OCI-M1 (cell line): ENCODE measurements at regions not wholly inside any gene's neighbourhood (a gene's known extent, or its start where the extent isn't known, plus 50 kb on each side); places are given as distances from the start of the nearest gene placed in this dataset.

ENCODE experiments used
- DNase-seq: peaks from one replicate; lab custom pipeline; 2025; lab: John Stamatoyannopoulos, UW

GRCh38 chr3:150218236-150218635, 189.9 kb upstream of the TSC22D2 start:
- no peak for DNase-seq

GRCh38 chr3:150217691-150218090, 190.4 kb upstream of the TSC22D2 start:
- no peak for DNase-seq

DNA sequence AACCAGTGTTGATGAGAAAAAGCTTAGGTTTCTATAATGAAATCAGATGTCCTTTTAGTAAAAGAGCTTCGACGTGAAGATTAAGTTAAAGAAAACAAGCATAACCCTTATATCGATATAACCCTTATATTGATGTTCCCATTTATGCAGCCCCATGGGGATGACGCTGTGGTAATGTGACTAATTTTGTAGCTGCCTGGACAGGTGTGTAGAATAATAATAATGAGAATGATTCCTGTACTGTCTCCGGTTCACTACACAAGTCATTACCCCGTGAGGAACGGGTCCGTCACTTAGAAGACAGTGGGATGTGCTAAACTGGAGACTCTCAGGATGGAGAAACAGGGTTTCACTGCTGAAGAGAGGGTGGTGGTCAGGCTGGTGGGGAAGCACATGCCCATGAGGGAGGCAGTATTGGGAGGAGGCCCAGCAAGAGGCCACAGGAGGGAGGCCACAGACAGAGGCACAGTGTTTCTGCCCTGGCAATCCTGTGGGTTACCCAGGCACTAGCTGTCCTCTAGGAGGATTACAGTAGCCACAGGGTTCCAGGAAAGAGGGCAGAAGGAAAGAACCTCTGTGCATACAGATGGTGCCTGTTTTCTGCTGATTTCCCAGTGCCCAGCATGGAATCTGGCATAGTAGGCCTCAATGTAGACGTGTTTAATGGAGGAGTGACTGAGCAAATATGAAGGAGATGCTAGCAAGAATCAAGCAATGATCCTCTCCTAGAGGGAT, 191.1 kb upstream of the TSC22D2 start:
- DNase-seq: no peak

- peak; percentile 16 for DNase-seq
Observed at GRCh38 chr3:150216041-150216811, 191.9 kb upstream of the TSC22D2 start.

DNA sequence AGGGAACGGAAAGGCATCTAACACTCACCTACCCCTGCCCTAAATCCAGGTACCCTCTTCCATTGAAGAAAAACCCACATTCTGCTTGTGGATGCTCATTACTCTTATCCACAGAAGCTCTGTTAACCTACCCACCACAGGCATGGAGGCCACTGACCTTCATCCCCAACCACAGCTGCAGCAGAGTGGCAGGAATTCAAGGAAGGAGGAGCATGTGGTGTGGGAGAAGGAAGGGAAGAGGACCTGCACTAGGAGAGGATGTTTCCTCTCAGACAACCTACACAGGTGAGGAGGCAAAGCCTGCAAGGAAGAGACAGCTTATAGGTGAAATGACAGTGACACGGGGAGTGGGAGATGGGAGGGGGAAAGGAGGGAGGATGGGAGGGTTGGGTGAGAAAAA, 192.5 kb upstream of the TSC22D2 start:
- DNase-seq: no peak

DNA sequence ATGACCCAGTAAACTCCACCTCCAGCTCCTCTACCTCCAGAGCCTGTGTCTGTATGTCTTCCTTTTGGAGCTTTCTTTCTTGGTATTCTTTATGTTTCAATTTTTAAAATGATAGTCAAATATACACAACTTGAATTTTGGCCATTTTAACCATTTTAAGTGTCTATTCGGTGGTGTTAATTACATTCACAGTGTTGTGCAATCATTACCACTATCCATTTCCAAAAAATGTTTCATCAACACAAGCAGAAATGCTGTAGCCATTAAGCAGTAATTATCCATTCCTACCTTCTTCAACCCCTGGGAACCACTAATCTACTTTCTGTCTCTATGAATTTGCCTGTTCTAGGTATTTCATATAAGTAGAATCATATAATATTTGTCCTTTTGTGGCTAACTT, 194.5 kb upstream of the TSC22D2 start:
- DNase-seq: no peak

DNA sequence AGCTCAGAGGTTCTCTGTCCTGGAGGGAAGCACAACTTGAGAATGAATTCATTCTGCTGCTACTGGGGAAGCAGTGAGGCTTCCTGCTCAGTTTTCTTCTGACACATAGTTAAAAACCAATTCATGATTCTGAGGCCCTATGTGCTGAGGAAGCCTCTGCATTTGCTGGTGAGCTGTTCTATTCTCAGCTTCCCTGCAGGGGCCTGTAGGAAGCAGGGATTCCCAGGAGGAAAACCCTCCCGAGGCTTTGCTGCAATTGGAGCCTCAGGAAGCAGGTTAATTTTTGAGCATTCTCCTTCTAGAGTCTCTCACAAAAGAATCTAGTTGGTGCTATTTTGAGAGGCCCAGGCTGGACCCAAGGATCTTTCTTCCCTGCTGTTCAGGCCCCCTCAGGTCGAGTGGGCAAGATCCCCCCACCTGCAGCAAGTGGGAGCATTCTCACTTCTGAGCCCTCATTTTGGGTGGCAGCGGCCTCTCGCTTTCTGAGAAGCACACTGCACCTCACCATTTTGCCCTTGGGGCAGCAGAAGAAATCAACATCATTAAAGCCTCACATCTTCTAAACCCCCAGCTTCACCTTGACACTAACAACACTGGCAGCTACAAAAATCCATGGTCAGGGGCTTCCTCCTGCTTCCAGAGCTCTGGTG, 197.5 kb upstream of the TSC22D2 start:
- DNase-seq: no peak

GRCh38 chr3:150203273-150203672, 204.8 kb upstream of the TSC22D2 start:
- DNase-seq: no peak

- no peak for DNase-seq
Observed at GRCh38 chr3:150202711-150203110, 205.4 kb upstream of the TSC22D2 start.

DNA sequence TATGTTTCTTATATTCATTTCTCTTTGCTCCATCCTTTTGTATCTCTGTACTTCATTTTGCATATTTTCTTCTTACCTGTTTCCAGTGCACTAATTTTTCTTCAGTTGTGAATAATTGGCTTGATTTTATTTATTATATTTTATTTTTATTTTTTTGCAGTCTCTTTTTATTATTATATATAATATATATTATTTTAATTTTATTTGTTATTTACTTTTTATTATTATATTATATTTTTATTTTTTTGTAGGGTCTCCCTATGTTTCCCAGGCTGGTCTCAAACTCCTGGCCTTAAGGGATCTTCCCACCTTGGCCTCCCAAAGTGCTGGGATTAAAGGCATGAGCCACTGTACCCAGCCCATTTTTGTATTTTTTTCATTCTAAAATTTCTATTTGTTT, 213.1 kb upstream of the TSC22D2 start:
- no peak for DNase-seq

DNA sequence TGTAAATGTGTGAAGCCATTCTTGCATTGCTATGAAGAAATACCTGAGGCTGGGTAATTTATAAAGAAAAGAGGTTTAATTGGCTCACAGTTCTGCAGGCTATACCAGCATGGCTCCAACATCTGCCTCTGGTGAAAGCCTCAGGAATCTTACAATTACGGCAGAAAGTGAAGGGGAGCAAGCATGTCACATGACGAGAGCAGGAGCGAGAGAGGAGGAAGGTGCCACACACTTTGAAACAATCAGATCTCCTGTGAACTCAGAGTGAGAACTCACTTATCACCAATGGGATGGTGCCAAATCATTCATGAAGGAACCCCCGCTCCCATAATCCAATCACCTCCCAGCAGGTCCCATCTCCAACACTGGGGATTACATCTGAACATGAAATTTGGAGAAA, 213.6 kb upstream of the TSC22D2 start:
- no peak for DNase-seq

DNA sequence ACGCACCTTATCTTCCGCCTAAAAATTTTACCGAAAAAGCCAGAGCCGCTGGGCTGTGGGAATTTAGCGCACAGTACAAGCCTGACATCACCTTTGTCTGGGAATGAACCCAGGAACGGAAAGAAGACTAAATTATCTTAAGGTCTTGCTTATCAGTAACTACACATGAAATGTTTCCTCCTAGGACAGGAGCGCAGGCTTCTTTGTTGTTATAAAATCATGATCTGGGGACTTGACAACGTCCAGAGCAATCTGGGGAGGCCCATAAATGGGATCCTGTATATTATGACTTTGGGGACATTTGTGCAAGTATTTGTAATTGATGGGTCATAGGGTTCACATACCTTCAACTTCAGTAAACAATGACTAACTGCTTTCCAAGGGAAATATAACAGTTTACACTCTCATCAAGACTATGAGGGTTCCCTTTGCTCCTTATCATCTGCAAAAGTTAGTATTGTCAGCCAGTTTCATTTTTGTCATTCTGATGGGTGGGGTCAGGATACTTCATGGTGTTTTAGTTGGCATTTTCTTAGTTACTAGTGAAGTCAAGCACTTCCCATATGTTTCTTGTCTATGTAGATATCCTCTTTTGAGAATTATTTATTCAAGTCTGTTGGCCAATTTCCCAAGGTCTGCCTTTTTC, 213.9 kb upstream of the PFN2 start:
- no peak for DNase-seq

DNA sequence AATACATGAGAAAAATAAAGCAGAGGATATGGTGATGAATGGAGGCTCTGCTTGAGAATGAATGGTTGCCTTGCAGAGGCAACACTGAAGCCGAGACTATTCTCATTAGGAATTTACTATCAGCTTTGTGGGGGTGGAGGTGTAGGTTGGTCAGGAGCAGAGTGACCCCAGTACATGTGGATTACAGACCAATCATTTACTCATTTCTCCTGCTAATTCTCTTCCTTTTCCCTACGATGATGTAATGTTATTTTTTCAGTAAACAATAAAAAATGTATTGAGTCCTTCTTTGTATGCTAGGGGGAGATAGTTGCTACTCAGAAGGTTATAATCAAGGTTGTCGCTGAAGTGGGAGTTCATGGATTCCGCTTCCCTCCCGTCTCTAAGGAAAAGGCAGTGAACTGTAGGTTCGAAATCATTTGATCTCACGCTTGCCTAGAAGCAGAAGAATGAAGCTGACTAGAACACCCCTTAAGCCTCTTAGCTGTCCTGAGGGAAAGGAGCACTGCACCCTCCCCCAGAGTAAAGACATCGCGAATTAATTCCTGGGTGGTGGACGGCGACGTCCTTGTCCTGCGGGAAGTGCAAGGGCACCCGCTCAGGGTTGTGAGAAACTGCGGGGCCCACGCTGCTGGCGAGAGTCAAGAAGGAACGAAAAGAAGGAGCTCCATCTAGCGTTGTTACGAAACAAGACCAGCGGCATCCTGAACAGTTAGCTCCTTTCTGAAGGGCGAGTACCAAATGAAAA, 213.2 kb upstream of the PFN2 start:
- DNase-seq: peak; percentile 74

DNA sequence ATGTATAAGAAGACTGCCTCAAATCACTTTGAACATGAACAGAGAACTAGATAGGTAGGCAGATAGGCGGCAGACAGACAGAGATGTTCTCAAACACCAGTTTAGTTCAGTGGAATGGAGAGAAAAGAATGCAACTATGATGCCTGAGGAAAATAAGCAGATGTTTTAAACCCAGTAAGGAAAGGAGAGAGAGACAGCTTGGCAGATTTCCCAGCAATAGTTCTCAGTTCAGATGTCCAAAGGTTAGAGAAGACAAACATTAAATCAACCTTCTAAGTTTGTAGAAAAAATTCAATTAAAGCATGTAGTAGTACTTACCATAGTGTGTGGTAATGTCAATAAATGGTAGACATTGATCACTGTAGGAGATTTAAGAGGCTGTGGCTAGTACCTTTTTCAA, 209.6 kb upstream of the PFN2 start:
- DNase-seq: no peak

- DNase-seq: no peak
Observed at GRCh38 chr3:150179330-150179729, 208.6 kb upstream of the PFN2 start.

DNA sequence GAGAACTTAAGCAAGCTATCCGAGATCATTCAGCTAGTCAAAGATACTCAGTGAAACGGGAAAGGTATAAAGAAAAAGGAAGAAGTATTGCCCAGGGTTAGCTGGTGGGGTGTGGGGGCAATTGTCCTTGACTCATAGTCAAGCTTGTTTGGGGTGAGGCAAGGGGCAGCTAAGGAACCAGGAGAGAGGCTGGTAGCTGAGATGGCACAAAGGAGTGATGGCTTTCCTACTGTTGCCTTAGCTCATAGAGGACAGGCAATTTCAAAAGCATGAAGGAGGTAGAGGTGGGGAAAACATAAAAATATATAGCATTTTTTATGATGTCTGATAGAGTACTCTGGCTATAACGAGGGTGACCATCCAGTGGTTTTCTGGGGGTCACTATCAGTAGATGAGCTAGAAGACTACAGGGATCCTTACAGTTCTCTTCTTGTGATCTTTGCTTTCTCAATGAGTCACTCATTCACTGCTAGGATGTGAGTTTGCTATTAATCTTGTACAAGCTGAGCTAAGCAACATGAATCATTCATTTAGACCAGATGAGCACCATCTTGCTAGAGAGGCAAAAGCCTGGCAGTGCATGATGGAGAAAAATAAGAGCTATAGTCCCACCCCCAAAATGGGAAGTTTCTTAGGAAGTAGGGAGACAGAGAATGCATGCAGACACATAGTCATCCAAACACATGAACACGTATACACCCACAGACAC, 207.1 kb upstream of the PFN2 start:
- no peak for DNase-seq

- no peak for DNase-seq
Observed at GRCh38 chr3:150174179-150174578, 203.5 kb upstream of the PFN2 start.

GRCh38 chr3:150172356-150172755, 201.7 kb upstream of the PFN2 start:
- DNase-seq: no peak

- no peak for DNase-seq
Observed at GRCh38 chr3:150170852-150171520, 200.3 kb upstream of the PFN2 start.

DNA sequence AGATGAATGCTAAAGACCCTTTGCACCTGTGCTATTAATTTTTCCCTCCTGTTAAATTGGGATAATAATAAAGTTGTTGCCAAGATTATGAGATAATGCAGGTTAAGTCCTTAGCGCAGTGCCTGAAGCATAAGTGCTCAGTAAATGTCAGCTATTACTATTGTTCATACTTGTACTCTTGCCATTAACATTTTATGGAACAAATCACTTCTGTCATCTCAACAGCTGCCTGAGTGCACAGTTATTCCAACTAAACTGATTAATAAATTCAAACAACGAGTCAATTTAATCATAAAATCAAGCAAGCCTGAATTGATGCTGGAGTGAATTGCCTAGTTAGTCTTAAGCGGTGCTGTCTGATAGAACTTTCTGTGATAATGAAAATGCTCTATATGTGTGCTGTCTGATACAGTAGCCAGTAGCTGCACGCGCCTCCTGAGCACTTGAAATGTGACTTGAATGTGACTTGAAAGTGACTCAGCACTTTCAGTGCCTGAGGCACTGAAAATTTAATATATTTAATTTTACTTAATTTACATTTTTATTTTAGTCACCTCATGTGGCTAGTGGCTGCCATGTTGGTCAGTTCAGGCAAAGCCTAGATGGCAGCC, 198.7 kb upstream of the PFN2 start:
- peak; percentile 45 for DNase-seq
